Brain microvascular endothelial cell (primary cell): ENCODE measurements at regions not wholly inside any gene's neighbourhood (a gene's known extent, or its start where the extent isn't known, plus 50 kb on each side); places are given as distances from the start of the nearest gene placed in this dataset.

ENCODE experiments used
- DNase-seq: peaks from one replicate; pipeline ENCODE4 v3.0.0-alpha.2; 2020
- H3K27ac ChIP-seq: fragments of 250-450 bp; sonication (Bioruptor Pico); 2 replicates; pipeline ENCODE4 v1.5.1; 2020; ENCODE audit warnings: mild to moderate bottlenecking, moderate library complexity
- H3K27me3 ChIP-seq: fragments of 250-450 bp; sonication (Bioruptor Pico); replicated peaks from 2 replicates; pipeline ENCODE4 v1.5.1; 2020; ENCODE audit warnings: mild to moderate bottlenecking
- H3K36me3 ChIP-seq: fragments of 250-450 bp; sonication (Bioruptor Pico); replicated peaks from 2 replicates; pipeline ENCODE4 v1.5.1; 2020; ENCODE audit warnings: mild to moderate bottlenecking
- H3K4me3 ChIP-seq: 2 replicates; pipeline ENCODE4 v1.5.1; 2011; ENCODE audit warnings: low read depth, mild to moderate bottlenecking, control low read depth, low read length, moderate library complexity
- CTCF ChIP-seq: IDR thresholded peaks from 2 replicates; pipeline ENCODE4 v1.5.1; 2011; ENCODE audit warnings: low read depth, mild to moderate bottlenecking, moderate library complexity, low read length, control low read depth, inconsistent platforms; ENCODE audit errors: missing control alignments
- in situ Hi-C: cut with HindIII; loops from 2 replicates; pipeline ENCODE4 v1.10.0; 2017; ENCODE audit warnings: low sequenced_read_pairs, low pct_ligation_motif_present

GRCh38 chr17:13378361-13378760 is 223.4 kb downstream of the HS3ST3A1 start:
- Histone ChIP-seq H3K27ac (no peak overlapping the region), H3K36me3 (no peaks in the 10 kb centered on the region), H3K4me3 (no peak overlapping the region), H3K27me3 (no peaks in the 10 kb centered on the region)
- in situ Hi-C loops = no loop called here
- no peak for DNase-seq
- no peak for TF ChIP-seq CTCF

GRCh38 chr17:13374203-13375143 is 227.3 kb downstream of the HS3ST3A1 start:
- no peak for TF ChIP-seq CTCF
- DNase-seq = no peak
- Histone ChIP-seq H3K27ac (no peak overlapping the region), H3K36me3 (no peaks in the 10 kb centered on the region), H3K4me3 (no peak overlapping the region), H3K27me3 (no peaks in the 10 kb centered on the region)
- in situ Hi-C loops = no loop called here

- no peak for TF ChIP-seq CTCF
- H3K27ac ChIP-seq = no peak overlapping the region
- no peak overlapping the region for H3K4me3 ChIP-seq
- DNase-seq = no peak
- H3K36me3 ChIP-seq = no peaks in the 10 kb centered on the region
- in situ Hi-C loops = no loop called here
- H3K27me3 ChIP-seq = no peaks in the 10 kb centered on the region
Observed at GRCh38 chr17:13372432-13372831, 229.3 kb downstream of the HS3ST3A1 start.

GRCh38 chr17:13367154-13367553 is 234.6 kb downstream of the HS3ST3A1 start:
- no peak overlapping the region for H3K4me3 ChIP-seq
- no peaks in the 10 kb centered on the region for H3K27me3 ChIP-seq
- no peak overlapping the region for H3K27ac ChIP-seq
- no peak for DNase-seq
- in situ Hi-C loops = no loop called here
- H3K36me3 ChIP-seq = no peaks in the 10 kb centered on the region
- TF ChIP-seq CTCF = no peak

- Histone ChIP-seq H3K27me3 (no peaks in the 10 kb centered on the region), H3K36me3 (no peaks in the 10 kb centered on the region), H3K4me3 (no peak overlapping the region), H3K27ac (no peak overlapping the region)
- no peak for TF ChIP-seq CTCF
- in situ Hi-C loops = no loop called here
- DNase-seq = no peak
Observed at GRCh38 chr17:13365331-13365730, 236.4 kb downstream of the HS3ST3A1 start.
